ENCODE measurements at regions not wholly inside any gene's neighbourhood (a gene's known extent, or its start where the extent isn't known, plus 50 kb on each side); places are given as distances from the start of the nearest gene placed in this dataset.

GRCh38 chr2:7167801-7168411 lies 250.7 kb downstream of the RNF144A start:
- TF ChIP-seq CTCF (IDR thresholded peaks at IDR 0.05) (no peak), POLR2A (IDR thresholded peaks at IDR 0.05) (no peak)

All from adrenal gland (tissue), 5 donors.